ENCODE measurements at regions not wholly inside any gene's neighbourhood (a gene's known extent, or its start where the extent isn't known, plus 50 kb on each side); places are given as distances from the start of the nearest gene placed in this dataset.

DNA sequence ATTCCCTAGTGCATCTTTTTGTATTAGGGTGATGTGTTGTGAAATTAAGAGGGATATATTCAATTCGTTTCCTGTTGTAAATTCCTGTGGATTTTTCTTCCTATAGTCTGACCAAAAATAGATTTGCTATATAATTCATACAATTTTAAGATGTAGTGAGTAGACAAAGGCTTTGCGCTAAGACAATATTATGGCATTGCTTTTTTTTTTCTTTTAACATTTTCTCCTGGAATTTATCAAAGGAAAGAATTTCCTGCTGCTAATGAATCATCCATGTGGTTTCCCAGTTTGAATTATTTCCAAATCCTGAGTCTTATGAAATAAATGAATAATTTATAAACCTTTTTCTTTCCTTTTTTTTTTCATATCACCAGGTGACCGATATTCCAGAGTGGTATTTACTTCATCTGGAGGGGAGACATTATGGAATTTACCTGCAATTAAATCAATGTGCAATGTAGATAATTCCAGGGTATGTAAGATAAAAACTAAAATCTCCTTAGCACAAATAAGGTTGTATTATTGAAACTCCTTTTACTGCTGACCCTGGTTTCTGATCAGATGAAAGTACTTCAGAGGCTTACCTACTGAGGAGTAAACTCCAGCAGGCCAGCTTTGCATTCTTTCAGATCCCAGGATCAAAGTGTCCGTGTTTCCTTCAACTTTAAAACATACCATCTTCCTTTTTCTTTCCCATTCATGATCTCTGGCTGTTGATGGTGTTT lies 148.4 kb downstream of the TLR5 start (continued):
- TF ChIP-seq, protein P1, sequence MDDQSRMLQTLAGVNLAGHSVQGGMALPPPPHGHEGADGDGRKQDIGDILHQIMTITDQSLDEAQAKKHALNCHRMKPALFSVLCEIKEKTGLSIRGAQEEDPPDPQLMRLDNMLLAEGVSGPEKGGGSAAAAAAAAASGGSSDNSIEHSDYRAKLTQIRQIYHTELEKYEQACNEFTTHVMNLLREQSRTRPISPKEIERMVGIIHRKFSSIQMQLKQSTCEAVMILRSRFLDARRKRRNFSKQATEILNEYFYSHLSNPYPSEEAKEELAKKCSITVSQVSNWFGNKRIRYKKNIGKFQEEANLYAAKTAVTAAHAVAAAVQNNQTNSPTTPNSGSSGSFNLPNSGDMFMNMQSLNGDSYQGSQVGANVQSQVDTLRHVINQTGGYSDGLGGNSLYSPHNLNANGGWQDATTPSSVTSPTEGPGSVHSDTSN (IDR thresholded peaks at IDR 0.05), result peak; percentile 76
- TF ChIP-seq FOXJ3 (CRISPR knock-in tag; IDR thresholded peaks at IDR 0.05) (no peak), CHD2 (IDR thresholded peaks at IDR 0.05; ENCODE audit: low read length, partially characterized antibody) (no peak), RCOR1 (IDR thresholded peaks at IDR 0.05; ENCODE audit: low read length) (no peak), EP300 (IDR thresholded peaks at IDR 0.05; ENCODE audit: borderline replicate concordance in 1 of 2, low read depth in 1 of 2, low read length in 1 of 2) (peak; percentile 35 to 87; a peak in 3 of 4 replicates), SMC3 (IDR thresholded peaks at IDR 0.05; ENCODE audit: low read depth, low read length) (no peak), TAF1 (IDR thresholded peaks at IDR 0.05; ENCODE audit: borderline replicate concordance, low read depth, low read length) (no peak)
- TF ChIP-seq, protein P2, sequence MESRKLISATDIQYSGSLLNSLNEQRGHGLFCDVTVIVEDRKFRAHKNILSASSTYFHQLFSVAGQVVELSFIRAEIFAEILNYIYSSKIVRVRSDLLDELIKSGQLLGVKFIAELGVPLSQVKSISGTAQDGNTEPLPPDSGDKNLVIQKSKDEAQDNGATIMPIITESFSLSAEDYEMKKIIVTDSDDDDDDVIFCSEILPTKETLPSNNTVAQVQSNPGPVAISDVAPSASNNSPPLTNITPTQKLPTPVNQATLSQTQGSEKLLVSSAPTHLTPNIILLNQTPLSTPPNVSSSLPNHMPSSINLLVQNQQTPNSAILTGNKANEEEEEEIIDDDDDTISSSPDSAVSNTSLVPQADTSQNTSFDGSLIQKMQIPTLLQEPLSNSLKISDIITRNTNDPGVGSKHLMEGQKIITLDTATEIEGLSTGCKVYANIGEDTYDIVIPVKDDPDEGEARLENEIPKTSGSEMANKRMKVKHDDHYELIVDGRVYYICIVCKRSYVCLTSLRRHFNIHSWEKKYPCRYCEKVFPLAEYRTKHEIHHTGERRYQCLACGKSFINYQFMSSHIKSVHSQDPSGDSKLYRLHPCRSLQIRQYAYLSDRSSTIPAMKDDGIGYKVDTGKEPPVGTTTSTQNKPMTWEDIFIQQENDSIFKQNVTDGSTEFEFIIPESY (IDR thresholded peaks at IDR 0.05; ENCODE audit: borderline replicate concordance, low read depth), result no peak

DNA sequence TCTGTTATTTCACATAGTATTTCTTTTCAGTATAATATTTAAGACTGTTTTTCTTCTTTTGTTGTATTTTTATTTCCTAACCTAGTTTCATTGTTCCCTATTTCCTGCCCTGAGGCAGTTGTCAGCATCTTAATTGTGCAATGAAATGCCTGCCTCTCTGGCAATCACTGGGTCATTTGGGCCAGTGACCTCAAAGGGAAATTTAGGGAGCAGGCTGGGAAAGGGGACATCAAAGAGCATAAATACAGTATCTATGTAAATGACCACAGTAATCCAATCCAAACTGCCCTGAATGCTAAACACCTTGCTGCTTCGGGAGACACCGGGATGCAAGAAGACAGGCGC lies 147.8 kb downstream of the TLR5 start:
- H3K27ac ChIP-seq (ENCODE audit: low read depth in 2 of 2, low read length in 1 of 2), result peak overlapping the region; percentile 64 to 74
- no peaks in the 10 kb centered on the region for H4K20me1 ChIP-seq (ENCODE audit: insufficient read depth)
- DNase-seq, result no peak
- H3K9me3 ChIP-seq, result no peaks in the 10 kb centered on the region
- 100% methylated on average over 3 of the region's 3 CpGs for WGBS (ENCODE audit: low lambda C conversion rate)
- H3K4me2 ChIP-seq, result peak overlapping the region; percentile 28; the same call in 1 of the 2 replicates
- POLR2A ChIA-PET, result no interaction called here
- no peaks in the 10 kb centered on the region for H3K27me3 ChIP-seq (ENCODE audit: insufficient read depth)
- no peak overlapping the region for H3K9ac ChIP-seq
- CTCF ChIA-PET, result interaction anchor here (0.6 kb wide), 1 partner anchor 530 kb away, joined by 3 read pairs; no protein-coding TSS in a partner anchor
- no peak overlapping the region for H2AFZ ChIP-seq (ENCODE audit: low read depth)
- peaks cover 8% of the 10 kb centered on the region for H3F3A ChIP-seq (replicated peaks; ENCODE audit: insufficient read depth)
- H3K9me2 ChIP-seq, result no peaks in the 10 kb centered on the region
- no peaks in the 10 kb centered on the region for H3K79me2 ChIP-seq (ENCODE audit: insufficient read depth)
- peaks cover 0 to 30% of the 10 kb centered on the region in 2 experiments for H3K36me3 ChIP-seq (replicated peaks in 1 of 2; ENCODE audit: control insufficient read depth in 1 of 2, insufficient read depth in 2 of 2, low read length in 1 of 2)
- H3K4me1 ChIP-seq (ENCODE audit: control insufficient read depth in 1 of 2, insufficient read depth in 2 of 2, low read depth in 1 of 2, low read length in 1 of 2), result peaks cover 12 to 27% of the 10 kb centered on the region in 2 experiments
- H3K4me3 ChIP-seq (ENCODE audit: low read depth in 2 of 2, low read length in 1 of 2), result no peak overlapping the region
- TF ChIP-seq MXI1 (IDR thresholded peaks at IDR 0.05; ENCODE audit: low read depth, low read length) (no peak), FOXJ3 (CRISPR knock-in tag; IDR thresholded peaks at IDR 0.05) (no peak), EP300 (IDR thresholded peaks at IDR 0.05; ENCODE audit: borderline replicate concordance in 1 of 2, low read depth in 1 of 2, low read length in 1 of 2) (no peak), EZH2phosphoT487 (IDR thresholded peaks at IDR 0.05; ENCODE audit: borderline replicate concordance, low read depth) (no peak), SMC3 (IDR thresholded peaks at IDR 0.05; ENCODE audit: low read depth, low read length) (no peak), GATA2 (CRISPR knock-in tag; IDR thresholded peaks at IDR 0.05) (no peak), RAD21 (IDR thresholded peaks at IDR 0.05; ENCODE audit: low read length) (no peak), RFX5 (IDR thresholded peaks at IDR 0.05; ENCODE audit: low read length) (no peak), TEAD4 (IDR thresholded peaks at IDR 0.05; ENCODE audit: borderline replicate concordance, insufficient read depth) (no peak)
- TF ChIP-seq, protein P3, sequence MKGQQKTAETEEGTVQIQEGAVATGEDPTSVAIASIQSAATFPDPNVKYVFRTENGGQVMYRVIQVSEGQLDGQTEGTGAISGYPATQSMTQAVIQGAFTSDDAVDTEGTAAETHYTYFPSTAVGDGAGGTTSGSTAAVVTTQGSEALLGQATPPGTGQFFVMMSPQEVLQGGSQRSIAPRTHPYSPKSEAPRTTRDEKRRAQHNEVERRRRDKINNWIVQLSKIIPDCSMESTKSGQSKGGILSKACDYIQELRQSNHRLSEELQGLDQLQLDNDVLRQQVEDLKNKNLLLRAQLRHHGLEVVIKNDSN (IDR thresholded peaks at IDR 0.05; ENCODE audit: borderline replicate concordance, low read depth), result no peak
- TF ChIP-seq, protein P4, sequence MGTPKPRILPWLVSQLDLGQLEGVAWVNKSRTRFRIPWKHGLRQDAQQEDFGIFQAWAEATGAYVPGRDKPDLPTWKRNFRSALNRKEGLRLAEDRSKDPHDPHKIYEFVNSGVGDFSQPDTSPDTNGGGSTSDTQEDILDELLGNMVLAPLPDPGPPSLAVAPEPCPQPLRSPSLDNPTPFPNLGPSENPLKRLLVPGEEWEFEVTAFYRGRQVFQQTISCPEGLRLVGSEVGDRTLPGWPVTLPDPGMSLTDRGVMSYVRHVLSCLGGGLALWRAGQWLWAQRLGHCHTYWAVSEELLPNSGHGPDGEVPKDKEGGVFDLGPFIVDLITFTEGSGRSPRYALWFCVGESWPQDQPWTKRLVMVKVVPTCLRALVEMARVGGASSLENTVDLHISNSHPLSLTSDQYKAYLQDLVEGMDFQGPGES (IDR thresholded peaks at IDR 0.05; ENCODE audit: low read depth, low read length), result no peak
- TF ChIP-seq, protein P5, sequence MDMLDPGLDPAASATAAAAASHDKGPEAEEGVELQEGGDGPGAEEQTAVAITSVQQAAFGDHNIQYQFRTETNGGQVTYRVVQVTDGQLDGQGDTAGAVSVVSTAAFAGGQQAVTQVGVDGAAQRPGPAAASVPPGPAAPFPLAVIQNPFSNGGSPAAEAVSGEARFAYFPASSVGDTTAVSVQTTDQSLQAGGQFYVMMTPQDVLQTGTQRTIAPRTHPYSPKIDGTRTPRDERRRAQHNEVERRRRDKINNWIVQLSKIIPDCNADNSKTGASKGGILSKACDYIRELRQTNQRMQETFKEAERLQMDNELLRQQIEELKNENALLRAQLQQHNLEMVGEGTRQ (IDR thresholded peaks at IDR 0.05; ENCODE audit: borderline replicate concordance, low read depth, low read length), result no peak
- TF ChIP-seq, protein P6, sequence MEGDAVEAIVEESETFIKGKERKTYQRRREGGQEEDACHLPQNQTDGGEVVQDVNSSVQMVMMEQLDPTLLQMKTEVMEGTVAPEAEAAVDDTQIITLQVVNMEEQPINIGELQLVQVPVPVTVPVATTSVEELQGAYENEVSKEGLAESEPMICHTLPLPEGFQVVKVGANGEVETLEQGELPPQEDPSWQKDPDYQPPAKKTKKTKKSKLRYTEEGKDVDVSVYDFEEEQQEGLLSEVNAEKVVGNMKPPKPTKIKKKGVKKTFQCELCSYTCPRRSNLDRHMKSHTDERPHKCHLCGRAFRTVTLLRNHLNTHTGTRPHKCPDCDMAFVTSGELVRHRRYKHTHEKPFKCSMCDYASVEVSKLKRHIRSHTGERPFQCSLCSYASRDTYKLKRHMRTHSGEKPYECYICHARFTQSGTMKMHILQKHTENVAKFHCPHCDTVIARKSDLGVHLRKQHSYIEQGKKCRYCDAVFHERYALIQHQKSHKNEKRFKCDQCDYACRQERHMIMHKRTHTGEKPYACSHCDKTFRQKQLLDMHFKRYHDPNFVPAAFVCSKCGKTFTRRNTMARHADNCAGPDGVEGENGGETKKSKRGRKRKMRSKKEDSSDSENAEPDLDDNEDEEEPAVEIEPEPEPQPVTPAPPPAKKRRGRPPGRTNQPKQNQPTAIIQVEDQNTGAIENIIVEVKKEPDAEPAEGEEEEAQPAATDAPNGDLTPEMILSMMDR (IDR thresholded peaks at IDR 0.05), result no peak
- TF ChIP-seq, protein P2 (IDR thresholded peaks at IDR 0.05; ENCODE audit: borderline replicate concordance, low read depth), result no peak
